ENCODE measurements at regions not wholly inside any gene's neighbourhood (a gene's known extent, or its start where the extent isn't known, plus 50 kb on each side); places are given as distances from the start of the nearest gene placed in this dataset.
"Not testable (repeated sequence)": the region's sequence is repeated elsewhere in the genome, so short reads cannot be mapped to it uniquely, and the experiment has no call there.

DNA sequence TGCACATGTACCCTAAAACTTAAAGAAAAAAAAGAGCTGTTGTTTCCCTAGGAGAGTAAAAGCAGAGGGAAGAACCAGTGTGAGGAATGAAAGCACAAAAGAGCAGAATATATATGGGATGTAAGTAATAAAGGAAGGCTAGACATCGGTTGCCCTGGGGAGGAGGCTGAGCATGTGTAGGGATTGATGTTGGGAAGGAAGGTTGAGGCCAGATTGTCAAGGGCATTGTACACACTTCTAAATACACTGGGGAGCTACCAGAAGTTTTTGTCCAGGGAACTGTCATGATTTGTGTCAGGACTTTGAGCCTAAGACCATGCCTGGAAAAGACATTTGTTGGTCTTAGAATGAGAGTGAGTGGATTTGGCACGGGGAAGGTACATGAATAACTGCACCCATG lies 467.1 kb downstream of the GPAT3 start:
- no peak for DNase-seq (ENCODE audit: low spot score)

GRCh38 chr4:84001876-84002569 lies 466.1 kb downstream of the GPAT3 start:
- DNase-seq (ENCODE audit: low spot score) = no peak

DNA sequence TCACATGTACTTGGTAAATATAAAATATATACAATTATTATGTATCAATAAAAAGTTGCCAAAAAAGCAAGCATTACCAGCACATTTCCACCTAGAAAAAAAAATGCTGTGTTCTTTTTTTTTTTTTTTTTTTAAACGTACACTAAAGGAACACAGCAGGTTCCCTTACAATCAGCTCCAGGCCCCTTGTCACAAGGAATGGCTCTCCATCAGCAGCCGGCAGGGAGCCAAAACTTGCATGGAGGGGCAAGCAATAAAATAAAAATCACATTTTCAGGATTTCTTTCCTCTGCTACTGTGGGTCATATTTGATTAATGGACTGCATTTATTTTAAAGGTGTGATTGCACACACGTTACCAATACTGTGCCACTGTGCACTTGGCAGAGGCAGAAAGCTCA lies 460.3 kb downstream of the GPAT3 start:
- DNase-seq (ENCODE audit: low spot score) = no peak

- peak; percentile 57 for DNase-seq (ENCODE audit: low spot score)
Observed at GRCh38 chr4:83993774-83994173, 457.9 kb downstream of the GPAT3 start.

GRCh38 chr4:83989835-83990234 lies 453.9 kb downstream of the GPAT3 start:
- DNase-seq (ENCODE audit: low spot score) = no peak

DNA sequence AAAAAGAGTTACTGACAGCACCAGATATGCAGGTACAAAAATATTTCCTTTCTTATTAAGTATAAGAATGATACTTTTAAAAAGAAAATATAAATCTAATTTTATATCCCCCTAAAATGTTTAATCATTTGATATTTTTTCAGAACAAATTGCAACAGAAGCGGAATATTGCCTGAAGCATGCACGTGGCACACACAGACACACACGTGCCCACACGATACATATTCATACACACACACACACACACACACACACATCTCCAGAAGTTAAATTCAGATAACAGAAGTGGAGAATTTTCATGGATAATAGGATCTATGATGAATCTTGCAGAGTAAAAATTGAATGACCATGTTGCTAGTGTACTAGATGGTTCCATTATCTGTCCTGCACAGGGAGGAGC lies 445.2 kb downstream of the GPAT3 start:
- no peak for DNase-seq (ENCODE audit: low spot score)

DNA sequence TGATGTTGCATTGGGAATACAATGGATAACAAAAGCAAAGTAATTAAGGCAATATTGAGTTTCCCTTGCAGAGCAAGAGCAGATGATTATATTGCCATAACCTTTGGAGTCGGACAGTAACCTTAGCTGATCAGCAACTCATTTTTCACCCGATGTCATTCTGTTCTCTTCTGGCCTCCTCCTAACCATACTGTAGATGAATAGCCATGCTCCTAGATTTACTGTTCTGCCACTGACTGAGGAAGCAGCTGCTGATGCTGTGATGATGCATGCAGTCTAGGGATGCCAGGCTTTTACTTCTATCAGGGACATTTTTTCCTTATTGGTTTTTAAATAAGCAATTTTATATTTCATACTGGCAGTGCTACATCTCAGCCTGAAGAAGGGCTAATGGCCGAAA lies 443.9 kb downstream of the GPAT3 start:
- DNase-seq (ENCODE audit: low spot score) = no peak

GRCh38 chr4:83974111-83974780 lies 438.3 kb downstream of the GPAT3 start:
- no peak for DNase-seq (ENCODE audit: low spot score)

DNA sequence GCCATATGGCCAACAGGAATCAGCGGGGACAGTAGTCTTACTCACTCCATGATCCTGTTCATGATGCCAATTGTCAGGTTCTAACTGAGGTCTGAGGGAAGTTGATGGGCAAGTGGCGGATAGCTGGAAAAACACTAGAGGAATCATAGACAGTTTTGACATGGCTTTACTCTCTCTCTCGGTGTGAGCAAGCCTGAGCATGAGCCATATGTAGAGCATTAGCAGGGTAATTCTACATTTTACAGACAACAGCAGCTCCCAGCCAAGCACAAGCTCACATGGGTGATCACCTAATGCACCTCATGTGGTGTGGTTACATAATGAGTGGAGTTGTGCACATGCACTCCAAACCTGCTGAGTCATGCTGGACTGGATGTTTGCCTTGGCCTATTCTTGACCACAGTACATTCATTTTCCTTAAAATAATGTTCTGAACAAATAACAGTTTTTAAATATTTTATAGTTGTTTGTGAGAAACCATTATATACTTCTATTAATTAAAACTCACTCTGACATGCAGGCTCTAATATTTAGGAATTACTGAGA lies 429.2 kb downstream of the GPAT3 start:
- no peak for DNase-seq (ENCODE audit: low spot score)

GRCh38 chr4:83962492-83962891 lies 426.6 kb downstream of the GPAT3 start:
- DNase-seq (ENCODE audit: low spot score) = no peak

DNA sequence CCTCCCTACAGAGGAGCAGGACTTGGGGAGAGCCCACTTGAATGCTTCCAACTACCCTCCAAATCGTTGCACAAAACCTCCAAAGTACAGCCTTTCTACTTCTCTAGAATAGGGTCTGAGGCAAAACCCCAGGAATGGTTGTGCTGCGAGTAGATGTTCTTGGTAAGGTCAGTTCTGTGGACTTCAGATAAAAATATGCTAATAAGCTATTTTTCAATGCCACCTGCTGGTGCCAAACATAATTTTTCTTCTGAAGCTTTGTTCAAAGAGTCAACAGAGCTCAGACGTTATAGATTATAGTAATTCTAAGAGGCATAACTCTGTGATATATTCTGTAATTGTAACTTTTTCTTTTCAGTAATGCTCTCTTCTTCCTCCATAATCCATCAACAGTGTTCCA lies 425.7 kb downstream of the GPAT3 start:
- DNase-seq (ENCODE audit: low spot score) = no peak

GRCh38 chr4:83959160-83959559 lies 423.3 kb downstream of the GPAT3 start:
- DNase-seq (ENCODE audit: low spot score) = no peak

GRCh38 chr4:83947830-83948193 lies 411.9 kb downstream of the GPAT3 start:
- peak; percentile 59 for DNase-seq (ENCODE audit: low spot score)

DNA sequence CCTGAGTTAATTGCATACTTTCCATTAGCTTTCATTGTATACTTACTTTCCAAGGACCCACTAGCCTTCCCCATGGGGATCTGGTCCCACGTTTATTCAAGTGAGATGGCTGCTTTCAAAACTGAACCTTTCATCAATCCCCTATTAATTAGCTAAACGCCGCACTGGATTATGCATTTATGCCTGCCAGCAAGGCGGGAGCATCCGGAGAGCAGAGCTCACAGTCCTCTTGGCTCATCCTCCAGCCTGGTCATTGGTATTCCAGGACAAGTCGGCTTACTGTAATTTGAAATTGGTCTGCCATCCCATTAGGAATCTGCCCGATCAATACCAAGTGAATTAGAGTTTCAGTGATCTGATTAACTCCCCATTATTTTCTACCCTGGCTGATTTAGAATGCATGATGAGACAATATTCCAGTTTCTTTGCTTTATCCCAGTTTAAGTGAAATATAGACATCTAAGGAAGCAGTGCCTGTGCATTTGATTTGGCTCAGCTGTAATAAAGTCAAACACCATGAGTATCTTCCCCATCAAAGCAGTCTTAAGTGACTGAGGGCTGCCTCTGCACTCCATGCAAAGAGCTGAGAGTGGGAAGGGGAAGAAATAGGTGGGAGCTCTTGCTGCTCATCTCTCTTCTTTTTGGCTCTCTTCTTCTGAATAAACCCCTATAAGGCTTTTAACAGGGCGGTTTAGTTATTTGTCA lies 411.4 kb downstream of the GPAT3 start:
- DNase-seq (ENCODE audit: low spot score) = no peak

GRCh38 chr4:83943691-83944090 lies 407.8 kb downstream of the GPAT3 start:
- DNase-seq (ENCODE audit: low spot score) = not testable (repeated sequence)

DNA sequence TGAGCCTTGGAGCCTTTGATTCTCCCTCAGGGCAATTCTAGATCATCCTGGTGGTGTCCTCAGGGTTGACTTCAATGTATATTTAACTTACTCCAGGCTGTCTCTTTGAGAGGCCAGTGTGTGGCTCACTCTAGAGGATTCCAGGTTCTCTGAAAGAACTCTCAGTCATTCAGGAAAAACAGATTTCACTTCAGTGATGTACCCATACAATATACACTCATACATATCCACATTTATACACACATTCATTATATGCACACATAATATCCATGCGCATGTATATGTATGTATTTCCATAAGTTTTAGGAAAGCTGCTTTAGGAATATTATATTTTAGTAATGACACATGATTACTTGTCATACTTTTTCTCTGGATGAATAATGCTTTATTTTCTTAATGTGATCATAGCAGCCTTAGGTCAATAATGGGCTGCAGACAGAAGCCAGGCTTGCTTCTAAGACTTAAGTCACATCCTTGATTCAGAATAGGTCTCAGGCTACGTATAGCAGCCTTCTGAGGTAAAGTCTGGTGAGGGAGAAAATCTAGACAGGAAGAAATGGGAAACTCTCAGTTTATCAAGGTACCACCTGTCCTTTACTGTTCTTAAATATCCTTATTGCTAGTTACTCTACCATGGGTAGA lies 397.0 kb downstream of the GPAT3 start:
- DNase-seq (ENCODE audit: low spot score) = no peak

DNA sequence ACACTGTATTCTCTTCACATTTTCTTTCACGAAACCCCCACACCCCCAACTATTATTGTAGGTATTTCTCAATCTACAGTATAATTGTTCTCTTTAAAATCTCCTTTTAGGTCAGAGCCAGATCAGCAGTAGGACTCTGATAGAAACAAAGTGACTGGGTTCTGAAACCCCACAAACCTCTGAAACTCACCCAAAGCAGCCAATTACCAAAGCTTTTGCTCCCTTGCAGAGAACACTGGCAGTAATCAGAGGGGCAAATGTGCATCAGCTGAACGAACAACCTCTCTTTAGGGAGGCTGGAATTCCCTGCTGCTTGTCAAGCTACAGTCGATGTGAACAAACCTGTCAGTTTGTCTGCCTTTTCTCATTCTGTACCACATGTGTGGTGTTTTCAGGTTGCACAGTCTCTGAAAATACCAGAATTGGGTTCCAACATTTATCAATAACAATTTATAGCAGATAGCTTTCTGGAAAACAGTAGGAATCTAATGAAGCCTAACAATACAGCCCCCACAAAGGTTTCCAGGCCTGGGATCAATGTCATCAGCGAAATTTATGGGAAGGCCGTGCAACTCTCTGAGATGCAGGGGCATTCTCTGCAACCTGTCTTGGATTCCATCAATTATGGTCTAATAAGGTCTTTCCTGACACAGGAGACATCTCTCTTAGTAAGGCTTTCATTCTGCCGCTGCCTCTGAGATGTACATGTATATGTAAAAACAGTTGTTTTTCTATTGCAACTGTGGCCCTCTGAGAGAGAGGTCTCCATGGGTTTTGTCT lies 395.9 kb downstream of the GPAT3 start:
- DNase-seq (ENCODE audit: low spot score) = no peak

GRCh38 chr4:83929550-83929949 lies 393.6 kb downstream of the GPAT3 start:
- DNase-seq (ENCODE audit: low spot score) = no peak

DNA sequence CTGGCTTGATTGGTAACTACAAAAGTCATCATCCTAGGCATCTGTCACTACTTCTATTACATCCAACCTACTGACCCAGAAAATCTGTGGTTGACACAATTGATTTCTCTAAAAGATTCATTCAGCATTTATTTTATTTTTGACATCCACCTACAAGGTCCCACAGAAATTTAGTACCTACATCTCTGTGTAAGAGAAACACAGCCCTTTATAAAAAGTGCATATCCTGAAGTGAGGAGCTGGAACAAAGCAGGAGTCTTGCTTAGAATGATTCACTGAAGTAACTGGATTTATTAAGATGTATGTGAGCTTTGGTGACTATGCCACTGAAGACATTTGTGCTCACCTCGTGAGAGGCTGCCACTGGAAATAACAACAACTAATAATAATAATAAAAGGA lies 391.0 kb downstream of the GPAT3 start:
- DNase-seq (ENCODE audit: low spot score) = no peak

DNA sequence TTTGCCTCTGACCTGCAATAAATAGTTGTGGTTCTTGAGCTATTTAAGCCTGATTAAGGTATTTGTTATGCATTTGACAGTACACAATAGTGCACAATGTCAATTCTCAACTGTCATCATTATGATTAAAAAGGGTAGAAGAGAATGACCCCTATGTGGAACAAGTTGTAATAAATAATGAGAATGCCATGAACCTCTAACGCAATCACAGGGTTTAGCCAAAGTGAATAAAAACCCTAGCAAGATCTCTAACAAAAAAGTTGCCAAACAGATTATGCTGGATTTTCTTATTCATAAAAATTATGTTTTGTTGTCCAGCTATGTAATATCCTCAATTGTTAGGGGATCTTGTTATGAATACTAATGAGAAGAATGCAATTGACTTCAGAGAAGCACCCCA lies 387.4 kb downstream of the GPAT3 start:
- no peak for DNase-seq (ENCODE audit: low spot score)

- DNase-seq (ENCODE audit: low spot score) = no peak
Observed at GRCh38 chr4:83922402-83922801, 386.5 kb downstream of the GPAT3 start.

- no peak for DNase-seq (ENCODE audit: low spot score)
Observed at GRCh38 chr4:83921124-83921523, 385.2 kb downstream of the GPAT3 start.
